ENCODE measurements at regions not wholly inside any gene's neighbourhood (a gene's known extent, or its start where the extent isn't known, plus 50 kb on each side); places are given as distances from the start of the nearest gene placed in this dataset.

DNA sequence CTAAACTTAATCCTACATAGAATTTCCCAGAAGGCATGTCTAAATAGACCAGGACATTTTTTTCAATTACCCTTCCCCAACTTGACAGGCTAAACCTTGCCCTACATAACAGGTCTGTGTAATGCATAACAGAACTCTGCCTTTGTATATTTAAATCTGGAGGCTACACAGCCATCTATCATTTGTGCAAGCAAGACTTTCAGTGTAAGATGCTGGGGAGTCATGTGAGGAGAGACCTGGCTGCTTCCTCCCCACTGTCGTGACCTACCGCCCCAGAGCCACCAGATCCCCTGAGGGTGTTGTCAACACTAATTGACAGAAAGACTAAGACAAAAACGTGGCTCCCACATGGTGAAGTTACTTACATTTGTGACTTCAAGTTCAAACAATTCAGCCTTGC lies 342.2 kb downstream of the PPARGC1A start:
- TF ChIP-seq, protein P1, sequence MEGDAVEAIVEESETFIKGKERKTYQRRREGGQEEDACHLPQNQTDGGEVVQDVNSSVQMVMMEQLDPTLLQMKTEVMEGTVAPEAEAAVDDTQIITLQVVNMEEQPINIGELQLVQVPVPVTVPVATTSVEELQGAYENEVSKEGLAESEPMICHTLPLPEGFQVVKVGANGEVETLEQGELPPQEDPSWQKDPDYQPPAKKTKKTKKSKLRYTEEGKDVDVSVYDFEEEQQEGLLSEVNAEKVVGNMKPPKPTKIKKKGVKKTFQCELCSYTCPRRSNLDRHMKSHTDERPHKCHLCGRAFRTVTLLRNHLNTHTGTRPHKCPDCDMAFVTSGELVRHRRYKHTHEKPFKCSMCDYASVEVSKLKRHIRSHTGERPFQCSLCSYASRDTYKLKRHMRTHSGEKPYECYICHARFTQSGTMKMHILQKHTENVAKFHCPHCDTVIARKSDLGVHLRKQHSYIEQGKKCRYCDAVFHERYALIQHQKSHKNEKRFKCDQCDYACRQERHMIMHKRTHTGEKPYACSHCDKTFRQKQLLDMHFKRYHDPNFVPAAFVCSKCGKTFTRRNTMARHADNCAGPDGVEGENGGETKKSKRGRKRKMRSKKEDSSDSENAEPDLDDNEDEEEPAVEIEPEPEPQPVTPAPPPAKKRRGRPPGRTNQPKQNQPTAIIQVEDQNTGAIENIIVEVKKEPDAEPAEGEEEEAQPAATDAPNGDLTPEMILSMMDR (IDR thresholded peaks at IDR 0.05; ENCODE audit: low read depth, low read length) = no peak
- no peak overlapping the region for H3K4me3 ChIP-seq (ENCODE audit: low read depth, low read length)

DNA sequence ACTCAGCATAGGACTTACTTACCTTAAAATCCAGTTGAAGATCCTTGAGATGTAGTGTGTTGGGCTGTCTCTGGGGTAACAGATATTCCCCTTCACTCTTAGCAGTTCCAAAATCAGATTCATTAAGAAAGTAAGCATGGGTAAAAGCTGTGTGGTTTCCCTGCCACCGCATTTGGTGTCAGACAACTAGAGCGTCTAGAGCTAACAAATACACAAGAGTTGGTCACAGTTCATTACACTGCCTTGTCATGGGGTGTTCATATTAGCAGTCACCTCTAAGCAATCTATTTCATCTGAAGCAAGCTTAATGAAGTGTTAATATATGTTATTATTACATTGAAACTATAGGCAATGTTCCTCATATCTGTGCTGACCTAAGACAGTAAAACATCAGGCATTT lies 342.8 kb downstream of the PPARGC1A start:
- TF ChIP-seq, protein P1 (IDR thresholded peaks at IDR 0.05; ENCODE audit: low read depth, low read length) = no peak

DNA sequence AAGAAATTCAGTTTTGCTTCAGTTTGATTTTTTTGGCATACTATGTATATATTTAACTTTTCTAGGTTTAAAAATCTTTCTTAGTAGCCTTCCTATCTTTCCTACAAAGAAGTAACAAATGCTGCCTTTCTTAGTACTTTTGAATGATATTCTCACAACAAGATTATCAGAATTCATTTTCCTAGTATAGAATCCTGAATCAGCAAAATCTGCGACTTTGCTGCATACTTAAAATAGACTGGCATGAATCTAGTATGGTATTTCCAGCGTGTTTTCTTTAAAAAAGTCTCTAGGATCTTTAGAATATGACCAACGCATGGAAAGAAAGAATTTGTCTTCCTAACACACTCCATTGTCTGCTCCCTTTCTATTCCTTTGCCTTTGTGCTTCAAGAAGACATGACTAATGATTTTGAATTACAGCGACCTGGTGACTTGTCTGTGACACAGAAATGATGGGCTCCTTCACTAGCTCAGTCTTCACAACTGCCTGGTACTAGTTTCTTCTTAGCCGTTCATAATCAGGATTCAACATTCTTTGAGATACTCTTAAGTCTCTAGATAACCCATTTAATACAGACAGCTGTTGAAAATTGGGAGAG lies 349.8 kb downstream of the PPARGC1A start:
- TF ChIP-seq, protein P1 (IDR thresholded peaks at IDR 0.05; ENCODE audit: low read depth, low read length) = no peak
- no peak overlapping the region for H3K4me3 ChIP-seq (ENCODE audit: low read depth, low read length)

More for the DNA sequence above, 342.8 kb downstream of the PPARGC1A start:
- H3K4me3 ChIP-seq (ENCODE audit: low read depth, low read length) = no peak overlapping the region

DNA sequence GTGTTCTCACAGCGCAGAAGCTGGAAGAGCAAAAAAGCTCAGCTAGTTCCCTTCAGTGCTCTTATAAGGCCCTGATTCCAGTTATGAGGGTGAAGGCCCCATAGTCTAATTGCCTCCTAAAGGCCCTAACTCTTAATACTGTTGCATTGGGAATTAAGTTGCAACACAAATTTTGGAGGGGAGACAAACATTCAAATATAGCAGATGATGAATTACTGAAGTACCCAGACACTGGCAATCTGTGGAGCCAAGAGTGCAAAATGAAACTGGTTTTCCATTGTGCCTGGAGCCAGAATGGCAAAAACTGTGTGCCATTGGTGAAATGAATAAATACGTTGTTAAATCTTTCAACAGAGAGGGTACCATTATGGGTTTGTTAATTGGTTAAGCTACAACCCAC lies 356.0 kb downstream of the PPARGC1A start:
- H3K4me3 ChIP-seq (ENCODE audit: low read depth, low read length) = no peak overlapping the region
- TF ChIP-seq, protein P1 (IDR thresholded peaks at IDR 0.05; ENCODE audit: low read depth, low read length) = no peak

DNA sequence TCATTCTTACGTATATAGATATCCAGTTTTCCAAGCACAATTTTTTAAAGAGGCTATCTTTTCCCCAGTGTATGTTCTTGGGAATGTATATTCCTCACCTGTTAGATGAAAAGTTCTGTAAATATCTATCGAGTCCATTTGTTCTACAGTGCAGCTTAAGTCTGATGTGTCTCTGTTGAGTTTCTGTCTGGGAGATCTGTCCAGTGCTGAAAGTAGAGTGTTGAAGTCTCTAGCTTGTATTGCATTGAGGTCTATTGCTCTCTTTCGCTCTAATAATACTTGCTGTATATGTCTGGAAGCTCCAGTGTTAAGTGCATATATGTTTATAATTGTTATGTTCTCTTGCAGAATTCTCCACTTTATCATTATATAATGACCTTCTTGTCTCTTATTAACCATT lies 373.1 kb downstream of the PPARGC1A start:
- H3K4me3 ChIP-seq (ENCODE audit: low read depth, low read length) = no peak overlapping the region
- TF ChIP-seq, protein P1 (IDR thresholded peaks at IDR 0.05; ENCODE audit: low read depth, low read length) = no peak

DNA sequence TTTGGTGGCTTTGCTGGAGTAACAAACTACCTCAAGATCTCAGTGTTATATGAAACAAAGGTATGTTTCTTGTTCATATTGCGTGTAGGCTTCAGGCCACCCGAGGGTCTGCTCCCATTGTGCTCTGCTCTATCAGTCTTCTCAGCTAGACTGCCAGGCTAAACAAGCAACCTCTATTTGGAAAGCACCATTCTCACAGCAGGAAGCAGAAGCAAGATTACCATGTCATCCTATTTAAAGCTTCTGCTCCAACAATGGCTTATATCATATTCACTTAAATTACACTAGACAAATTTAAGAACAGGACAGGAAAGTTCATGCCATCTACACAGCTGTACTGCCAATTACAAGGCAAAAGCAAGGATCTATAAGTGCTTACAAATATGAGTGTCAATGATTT lies 385.8 kb downstream of the PPARGC1A start:
- TF ChIP-seq, protein P1 (IDR thresholded peaks at IDR 0.05; ENCODE audit: low read depth, low read length) = no peak
- H3K4me3 ChIP-seq (ENCODE audit: low read depth, low read length) = no peak overlapping the region

DNA sequence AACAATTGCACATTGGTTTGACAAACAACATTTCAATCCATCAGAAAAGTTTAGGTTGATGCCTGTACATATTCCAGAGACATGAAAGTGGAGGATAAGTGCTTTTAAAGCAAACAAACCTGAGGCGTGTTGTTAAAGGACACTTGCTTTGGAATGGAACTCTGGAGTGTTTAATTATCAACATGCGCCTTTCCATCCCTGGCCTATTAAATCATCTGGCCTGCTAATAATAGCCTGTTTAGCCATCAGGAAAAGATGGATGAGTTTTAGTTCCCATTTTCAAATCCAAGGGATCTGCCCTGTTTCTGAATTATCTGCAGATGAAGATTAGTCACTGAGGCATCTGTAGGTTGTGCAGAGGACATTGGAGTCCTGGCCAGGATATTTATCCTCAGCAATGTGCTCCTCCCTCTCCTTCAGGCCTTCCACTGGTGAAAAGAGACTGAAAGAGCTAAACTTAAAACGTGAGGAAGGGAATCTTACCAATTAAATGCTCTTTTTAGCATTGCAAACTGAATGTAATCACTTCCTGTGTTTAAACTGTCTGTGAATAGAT lies 388.9 kb downstream of the PPARGC1A start:
- H3K4me3 ChIP-seq (ENCODE audit: low read depth, low read length) = no peak overlapping the region
- TF ChIP-seq, protein P1 (IDR thresholded peaks at IDR 0.05; ENCODE audit: low read depth, low read length) = no peak
